ENCODE measurements at regions not wholly inside any gene's neighbourhood (a gene's known extent, or its start where the extent isn't known, plus 50 kb on each side); places are given as distances from the start of the nearest gene placed in this dataset.

GRCh38 chr6:113048741-113049140, 701.6 kb downstream of the RFPL4B start:
- POLR2A ChIA-PET, result no interaction called here

GRCh38 chr6:113049190-113049589, 702.1 kb downstream of the RFPL4B start:
- WGBS (ENCODE audit: missing lambda C conversion rate), result 87% methylated on average over 2 of the region's 2 CpGs
- Histone ChIP-seq H3K4me2 (no peak overlapping the region), H3K4me3 (no peak overlapping the region), H3K27ac (no peak overlapping the region), H3K4me1 (peaks cover 6% of the 10 kb centered on the region; the same call in 1 of the 3 replicates), H3K9me3 (no peaks in the 10 kb centered on the region)
- no peak for FAIRE-seq
- CTCF ChIA-PET, result no interaction called here
- TF ChIP-seq RNF2 (IDR thresholded peaks at IDR 0.05; ENCODE audit: borderline replicate concordance, low read depth), result no peak
- TF ChIP-seq REST (IDR thresholded peaks at IDR 0.05), result no peak
- no peak for TF ChIP-seq CHD2 (IDR thresholded peaks at IDR 0.05; ENCODE audit: low read length, partially characterized antibody)
- TF ChIP-seq EHMT2 (IDR thresholded peaks at IDR 0.05; ENCODE audit: low read depth), result no peak
- no peak for TF ChIP-seq EP300 (IDR thresholded peaks at IDR 0.05)
- TF ChIP-seq MYC (IDR thresholded peaks at IDR 0.05; ENCODE audit: borderline replicate concordance, low read length), result no peak
- no peak for TF ChIP-seq ZC3H11A (IDR thresholded peaks at IDR 0.05)
- TF ChIP-seq SREBF2 (IDR thresholded peaks at IDR 0.05), result no peak
- TF ChIP-seq BHLHE40 (IDR thresholded peaks at IDR 0.05; ENCODE audit: low read depth, low read length), result no peak
- no peak for TF ChIP-seq ZSCAN20 (CRISPR knock-in tag; IDR thresholded peaks at IDR 0.05)
- TF ChIP-seq CHD4 (IDR thresholded peaks at IDR 0.05; ENCODE audit: borderline replicate concordance), result no peak
- TF ChIP-seq PBX3 (IDR thresholded peaks at IDR 0.05), result no peak
- TF ChIP-seq HEYL (CRISPR knock-in tag; IDR thresholded peaks at IDR 0.05), result no peak
- no peak for TF ChIP-seq FOXS1 (CRISPR knock-in tag; IDR thresholded peaks at IDR 0.05)
- TF ChIP-seq HOXB13 (CRISPR knock-in tag; IDR thresholded peaks at IDR 0.05; ENCODE audit: low read depth), result no peak
- TF ChIP-seq EHF (CRISPR knock-in tag; IDR thresholded peaks at IDR 0.05), result no peak
- no peak for TF ChIP-seq MAX (IDR thresholded peaks at IDR 0.05)
- TF ChIP-seq NFE2L2 (conservative IDR thresholded peaks at IDR 0.05; ENCODE audit: low read length), result no peak
- no peak for TF ChIP-seq E2F6 (IDR thresholded peaks at IDR 0.05; ENCODE audit: borderline replicate concordance, low read depth)
- no peak for DNase-seq (ENCODE audit: low read depth in 1 of 2, low spot score in 1 of 2)
- ATAC-seq, result no peak
- POLR2A ChIA-PET, result no interaction called here

More at GRCh38 chr6:113048741-113049140, 701.6 kb downstream of the RFPL4B start:
- no peak for TF ChIP-seq FOSL2 (IDR thresholded peaks at IDR 0.05)
- TF ChIP-seq FOSL2 (CRISPR knock-in tag; IDR thresholded peaks at IDR 0.05), result no peak
- TF ChIP-seq FOXS1 (CRISPR knock-in tag; IDR thresholded peaks at IDR 0.05), result no peak
- no peak for TF ChIP-seq CTCF (IDR thresholded peaks at IDR 0.05)
- no peak for TF ChIP-seq BHLHE40 (IDR thresholded peaks at IDR 0.05; ENCODE audit: low read depth, low read length)
- TF ChIP-seq RARB (CRISPR knock-in tag; IDR thresholded peaks at IDR 0.05), result no peak
- TF ChIP-seq ZSCAN20 (CRISPR knock-in tag; IDR thresholded peaks at IDR 0.05), result no peak
- no peak for TF ChIP-seq RCOR1 (IDR thresholded peaks at IDR 0.05; ENCODE audit: low read depth, low read length)
- TF ChIP-seq POLR2AphosphoS2 (conservative IDR thresholded peaks at IDR 0.05; ENCODE audit: low read length), result no peak
- no peak for TF ChIP-seq EHMT2 (IDR thresholded peaks at IDR 0.05; ENCODE audit: low read depth)
- no peak for TF ChIP-seq KDM1A (IDR thresholded peaks at IDR 0.05; ENCODE audit: low read depth)
- no peak for TF ChIP-seq MAFK (IDR thresholded peaks at IDR 0.05; ENCODE audit: partially characterized antibody)
- TF ChIP-seq NPAS2 (CRISPR knock-in tag; IDR thresholded peaks at IDR 0.05; ENCODE audit: borderline replicate concordance), result no peak
- TF ChIP-seq ZNF302 (CRISPR knock-in tag; IDR thresholded peaks at IDR 0.05), result no peak
- TF ChIP-seq ESRRA (IDR thresholded peaks at IDR 0.05; ENCODE audit: borderline replicate concordance, low read length), result no peak
- TF ChIP-seq TFCP2L1 (CRISPR knock-in tag; IDR thresholded peaks at IDR 0.05), result no peak
- no peak for TF ChIP-seq MYC (IDR thresholded peaks at IDR 0.05; ENCODE audit: borderline replicate concordance, low read length)
- TF ChIP-seq JUN (IDR thresholded peaks at IDR 0.05), result no peak
- no peak for TF ChIP-seq SMC3 (IDR thresholded peaks at IDR 0.05)
- no peak for TF ChIP-seq USF2 (IDR thresholded peaks at IDR 0.05)
- H3K4me3 ChIP-seq, result no peak overlapping the region
- DNase-seq (ENCODE audit: low read depth in 1 of 2, low spot score in 1 of 2), result no peak
- H3K4me1 ChIP-seq, result peaks cover 6% of the 10 kb centered on the region; the same call in 1 of the 3 replicates
- WGBS (ENCODE audit: missing lambda C conversion rate), result 66% methylated on average over 3 of the region's 3 CpGs
- H3K27ac ChIP-seq, result no peak overlapping the region
- H3K4me2 ChIP-seq, result no peak overlapping the region
- no peak for ATAC-seq
- CTCF ChIA-PET, result interaction anchor here (0.9 to 1.0 kb wide), 2 partner anchors 22 to 120 kb away, joined by 3 read pairs; no protein-coding TSS in a partner anchor
- no peak for FAIRE-seq
- no peaks in the 10 kb centered on the region for H3K9me3 ChIP-seq

Data from A549 (cell line).